ENCODE measurements at regions not wholly inside any gene's neighbourhood (a gene's known extent, or its start where the extent isn't known, plus 50 kb on each side); places are given as distances from the start of the nearest gene placed in this dataset.

DNA sequence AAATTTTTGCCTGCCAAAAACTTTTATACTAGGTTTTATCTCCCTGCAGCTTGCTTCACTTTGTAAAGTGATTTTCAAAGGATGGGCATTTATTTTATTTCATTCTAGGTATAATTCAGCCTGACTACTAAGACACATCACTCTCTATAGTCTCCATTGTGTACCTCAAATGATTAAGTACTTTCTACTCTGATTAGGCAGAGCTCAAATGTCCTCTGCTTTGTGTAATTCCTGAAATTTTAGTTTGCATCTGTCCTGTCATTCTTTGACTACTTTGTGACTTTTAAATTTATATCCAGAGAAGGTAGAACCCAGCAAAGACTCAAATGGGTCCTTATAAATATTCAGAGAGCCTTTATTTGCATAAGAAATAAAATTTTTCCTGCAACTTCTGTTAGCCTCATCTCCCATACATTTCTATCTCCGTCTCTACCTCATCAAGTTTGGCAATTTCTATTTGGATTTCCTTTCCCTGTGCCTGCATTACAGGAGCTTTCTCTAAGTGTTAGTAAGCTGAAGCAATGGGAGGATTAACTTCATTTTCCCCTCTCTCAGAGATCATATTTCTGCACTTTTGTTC lies 1038.0 kb upstream of the ATXN8OS start:
- no peak overlapping the region for H3K27ac ChIP-seq (ENCODE audit: low read length)
- TF ChIP-seq EZH2 (optimal IDR thresholded peaks at IDR 0.05; ENCODE audit: low read depth, low read length) (no peak), EZH2phosphoT487 (IDR thresholded peaks at IDR 0.05; ENCODE audit: low read length) (no peak)
- TF ChIP-seq, protein P1, sequence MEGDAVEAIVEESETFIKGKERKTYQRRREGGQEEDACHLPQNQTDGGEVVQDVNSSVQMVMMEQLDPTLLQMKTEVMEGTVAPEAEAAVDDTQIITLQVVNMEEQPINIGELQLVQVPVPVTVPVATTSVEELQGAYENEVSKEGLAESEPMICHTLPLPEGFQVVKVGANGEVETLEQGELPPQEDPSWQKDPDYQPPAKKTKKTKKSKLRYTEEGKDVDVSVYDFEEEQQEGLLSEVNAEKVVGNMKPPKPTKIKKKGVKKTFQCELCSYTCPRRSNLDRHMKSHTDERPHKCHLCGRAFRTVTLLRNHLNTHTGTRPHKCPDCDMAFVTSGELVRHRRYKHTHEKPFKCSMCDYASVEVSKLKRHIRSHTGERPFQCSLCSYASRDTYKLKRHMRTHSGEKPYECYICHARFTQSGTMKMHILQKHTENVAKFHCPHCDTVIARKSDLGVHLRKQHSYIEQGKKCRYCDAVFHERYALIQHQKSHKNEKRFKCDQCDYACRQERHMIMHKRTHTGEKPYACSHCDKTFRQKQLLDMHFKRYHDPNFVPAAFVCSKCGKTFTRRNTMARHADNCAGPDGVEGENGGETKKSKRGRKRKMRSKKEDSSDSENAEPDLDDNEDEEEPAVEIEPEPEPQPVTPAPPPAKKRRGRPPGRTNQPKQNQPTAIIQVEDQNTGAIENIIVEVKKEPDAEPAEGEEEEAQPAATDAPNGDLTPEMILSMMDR (IDR thresholded peaks at IDR 0.05; ENCODE audit: low read length), result no peak
- no peaks in the 10 kb centered on the region for H3K79me2 ChIP-seq (ENCODE audit: low read length)

DNA sequence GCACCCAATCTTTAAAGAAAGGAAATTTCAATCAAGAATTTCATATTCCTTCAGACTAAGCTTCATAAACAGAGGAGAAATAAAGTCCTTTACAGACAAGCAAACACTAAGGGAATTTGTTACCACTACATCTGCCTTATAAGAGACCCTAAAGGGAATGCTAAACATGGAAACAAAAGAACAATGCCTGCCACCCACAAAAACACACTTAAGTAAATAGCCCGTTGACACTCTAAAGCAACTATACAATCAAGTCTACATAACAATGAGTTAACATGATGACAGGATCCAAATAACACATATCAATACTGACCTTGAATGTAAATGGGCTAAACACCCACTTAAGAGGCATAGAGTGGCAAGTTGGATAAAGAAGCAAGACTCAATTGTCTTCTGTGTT lies 1056.9 kb upstream of the ATXN8OS start:
- H3K4me1 ChIP-seq (ENCODE audit: low read length), result no peaks in the 10 kb centered on the region
- no peak overlapping the region for H2AFZ ChIP-seq (ENCODE audit: low read length)
- TF ChIP-seq EZH2phosphoT487 (IDR thresholded peaks at IDR 0.05; ENCODE audit: low read length), result no peak
- TF ChIP-seq, protein P1 (IDR thresholded peaks at IDR 0.05; ENCODE audit: low read length), result no peak
- no peaks in the 10 kb centered on the region for H3K27me3 ChIP-seq (replicated peaks; ENCODE audit: insufficient read depth, low read length)
- no peaks in the 10 kb centered on the region for H3K36me3 ChIP-seq (replicated peaks; ENCODE audit: insufficient read depth, low read length)
- H3K9me3 ChIP-seq (replicated peaks; ENCODE audit: insufficient read depth, low read length), result no peaks in the 10 kb centered on the region
- H3K27ac ChIP-seq (ENCODE audit: low read length), result no peak overlapping the region
- H3K4me2 ChIP-seq (ENCODE audit: low read depth, low read length), result no peak overlapping the region
- H3F3A ChIP-seq (ENCODE audit: insufficient read depth, low read length), result no peaks in the 10 kb centered on the region
- no peaks in the 10 kb centered on the region for H3K9me2 ChIP-seq (replicated peaks; ENCODE audit: insufficient read depth, low read length)
- H3K4me3 ChIP-seq (ENCODE audit: low read length), result no peak overlapping the region
- no peak overlapping the region for H3K9ac ChIP-seq (ENCODE audit: low read length)
- DNase-seq, result no peak
- H4K20me1 ChIP-seq (ENCODE audit: insufficient read depth, low read length), result no peaks in the 10 kb centered on the region
- H3K79me2 ChIP-seq (ENCODE audit: low read length), result no peaks in the 10 kb centered on the region

More for the DNA sequence above, 1038.0 kb upstream of the ATXN8OS start:
- Histone ChIP-seq H3K27me3 (replicated peaks; ENCODE audit: insufficient read depth, low read length) (no peaks in the 10 kb centered on the region), H3K4me2 (ENCODE audit: low read depth, low read length) (no peak overlapping the region), H3K9ac (ENCODE audit: low read length) (no peak overlapping the region), H3K4me1 (ENCODE audit: low read length) (no peaks in the 10 kb centered on the region), H4K20me1 (ENCODE audit: insufficient read depth, low read length) (no peaks in the 10 kb centered on the region), H3K9me3 (replicated peaks; ENCODE audit: insufficient read depth, low read length) (no peaks in the 10 kb centered on the region), H3K36me3 (replicated peaks; ENCODE audit: insufficient read depth, low read length) (no peaks in the 10 kb centered on the region), H3K4me3 (ENCODE audit: low read length) (no peak overlapping the region), H3K9me2 (replicated peaks; ENCODE audit: insufficient read depth, low read length) (no peaks in the 10 kb centered on the region), H2AFZ (ENCODE audit: low read length) (no peak overlapping the region), H3F3A (ENCODE audit: insufficient read depth, low read length) (no peaks in the 10 kb centered on the region)
- no peak for DNase-seq

DNA sequence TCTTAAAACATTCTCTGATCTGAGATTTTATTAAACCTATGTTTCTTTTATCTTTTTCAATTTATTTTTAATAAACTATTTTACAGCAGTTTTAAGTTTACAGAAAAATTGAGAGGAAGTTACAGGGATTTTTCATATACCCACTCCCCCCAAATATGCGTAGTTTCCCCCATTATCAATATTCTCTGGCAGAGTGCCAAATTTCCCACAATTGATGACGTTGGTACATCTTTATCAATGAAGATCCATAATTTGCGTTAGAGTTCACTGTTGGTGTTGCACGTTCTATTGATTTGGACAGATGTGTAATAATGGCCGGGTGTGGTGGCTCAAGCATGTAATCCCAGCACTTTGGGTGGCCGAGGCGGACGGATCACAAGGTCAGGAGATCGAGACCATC lies 1063.0 kb upstream of the ATXN8OS start:
- Histone ChIP-seq H3K36me3 (replicated peaks; ENCODE audit: insufficient read depth, low read length) (no peaks in the 10 kb centered on the region), H3K27ac (ENCODE audit: low read length) (no peak overlapping the region), H3K4me2 (ENCODE audit: low read depth, low read length) (no peak overlapping the region), H3K4me3 (ENCODE audit: low read length) (no peak overlapping the region), H3K4me1 (ENCODE audit: low read length) (no peaks in the 10 kb centered on the region), H3K9ac (ENCODE audit: low read length) (no peak overlapping the region), H3K9me2 (replicated peaks; ENCODE audit: insufficient read depth, low read length) (no peaks in the 10 kb centered on the region), H3F3A (ENCODE audit: insufficient read depth, low read length) (no peaks in the 10 kb centered on the region), H4K20me1 (ENCODE audit: insufficient read depth, low read length) (no peaks in the 10 kb centered on the region), H2AFZ (ENCODE audit: low read length) (no peak overlapping the region), H3K27me3 (replicated peaks; ENCODE audit: insufficient read depth, low read length) (no peaks in the 10 kb centered on the region), H3K79me2 (ENCODE audit: low read length) (no peaks in the 10 kb centered on the region), H3K9me3 (replicated peaks; ENCODE audit: insufficient read depth, low read length) (no peaks in the 10 kb centered on the region)
- DNase-seq, result no peak
- TF ChIP-seq, protein P1 (IDR thresholded peaks at IDR 0.05; ENCODE audit: low read length), result no peak
- TF ChIP-seq EZH2 (optimal IDR thresholded peaks at IDR 0.05; ENCODE audit: low read depth, low read length) (no peak), EZH2phosphoT487 (IDR thresholded peaks at IDR 0.05; ENCODE audit: low read length) (no peak)
